ENCODE measurements at regions not wholly inside any gene's neighbourhood (a gene's known extent, or its start where the extent isn't known, plus 50 kb on each side); places are given as distances from the start of the nearest gene placed in this dataset.

GRCh38 chr10:124198871-124199270 lies 105.5 kb upstream of the CHST15 start:
- peaks cover 0 to 10% of the 10 kb centered on the region in 2 experiments for H3K27me3 ChIP-seq (replicated peaks in 1 of 2; ENCODE audit: control insufficient read depth in 2 of 2, extremely low read depth in 1 of 2, insufficient read depth in 2 of 2, low read length in 1 of 2)
- no peak for DNase-seq
- no peak overlapping the region for H3K27ac Mint-ChIP-seq
- ChIA-PET CTCF (no interaction called here), POLR2A (no interaction called here)
- H3K36me3 Mint-ChIP-seq: no peaks in the 10 kb centered on the region
- no peak overlapping the region for H3K4me3 Mint-ChIP-seq
- peaks cover 0 to 3% (median 0%) of the 10 kb centered on the region in 3 donors for H3K9me3 Mint-ChIP-seq
- no peaks in the 10 kb centered on the region for H3K4me1 Mint-ChIP-seq
- no peaks in the 10 kb centered on the region for H3K4me1 ChIP-seq (ENCODE audit: control insufficient read depth in 1 of 2, extremely low read depth in 1 of 2, insufficient read depth in 2 of 2, low read length in 2 of 2)
- H3K4me3 ChIP-seq (ENCODE audit: control insufficient read depth in 1 of 2, extremely low read depth in 1 of 2, low read length in 1 of 2): no peak overlapping the region
- WGBS (ENCODE audit: insufficient coverage): no CpG with 5 or more reads among the region's 2 CpGs
- no peaks in the 10 kb centered on the region for H3K9me3 ChIP-seq
- no peak for ATAC-seq (replicated peaks in 1 of 4)
- H3K36me3 ChIP-seq (ENCODE audit: control insufficient read depth in 2 of 2, extremely low read depth in 1 of 2, insufficient read depth in 1 of 2, low read length in 1 of 2): no peaks in the 10 kb centered on the region
- H3K27me3 Mint-ChIP-seq: peaks cover 12 to 13% of the 10 kb centered on the region in 2 donors
- H3K27ac ChIP-seq (ENCODE audit: low read length): no peak overlapping the region

GRCh38 chr10:124198125-124198501 lies 104.7 kb upstream of the CHST15 start:
- POLR2A ChIA-PET: no interaction called here
- Histone ChIP-seq H3K4me3 (ENCODE audit: control insufficient read depth in 1 of 2, extremely low read depth in 1 of 2, low read length in 1 of 2) (no peak overlapping the region), H3K4me1 (ENCODE audit: control insufficient read depth in 1 of 2, extremely low read depth in 1 of 2, insufficient read depth in 2 of 2, low read length in 2 of 2) (no peaks in the 10 kb centered on the region), H3K36me3 (ENCODE audit: control insufficient read depth in 2 of 2, extremely low read depth in 1 of 2, insufficient read depth in 1 of 2, low read length in 1 of 2) (no peaks in the 10 kb centered on the region), H3K27ac (ENCODE audit: low read length) (no peak overlapping the region), H3K27me3 (replicated peaks in 1 of 2; ENCODE audit: control insufficient read depth in 2 of 2, extremely low read depth in 1 of 2, insufficient read depth in 2 of 2, low read length in 1 of 2) (peaks cover 0 to 15% of the 10 kb centered on the region in 2 experiments), H3K9me3 (no peaks in the 10 kb centered on the region)
- Mint-ChIP-seq H3K27me3 (peaks cover 12 to 14% of the 10 kb centered on the region in 2 donors), H3K4me1 (no peaks in the 10 kb centered on the region), H3K4me3 (no peak overlapping the region), H3K9me3 (peaks cover 0 to 3% (median 0%) of the 10 kb centered on the region in 3 donors), H3K36me3 (no peaks in the 10 kb centered on the region), H3K27ac (no peak overlapping the region)
- ATAC-seq (replicated peaks in 1 of 4): no peak
- CTCF ChIA-PET: no interaction called here
- no CpG with 5 or more reads among the region's 5 CpGs for WGBS (ENCODE audit: insufficient coverage)
- DNase-seq: no peak

- Mint-ChIP-seq H3K27ac (no peak overlapping the region), H3K4me1 (no peaks in the 10 kb centered on the region), H3K4me3 (no peak overlapping the region), H3K9me3 (peaks cover 0 to 3% (median 0%) of the 10 kb centered on the region in 3 donors), H3K36me3 (no peaks in the 10 kb centered on the region), H3K27me3 (peaks cover 14 to 19% of the 10 kb centered on the region in 2 donors)
- ChIA-PET POLR2A (no interaction called here), CTCF (no interaction called here)
- H3K4me3 ChIP-seq (ENCODE audit: control insufficient read depth in 1 of 2, extremely low read depth in 1 of 2, low read length in 1 of 2): no peak overlapping the region
- DNase-seq (no peak), ATAC-seq (replicated peaks in 1 of 4) (no peak)
- H3K36me3 ChIP-seq (ENCODE audit: control insufficient read depth in 2 of 2, extremely low read depth in 1 of 2, insufficient read depth in 1 of 2, low read length in 1 of 2): no peaks in the 10 kb centered on the region
- H3K9me3 ChIP-seq: no peaks in the 10 kb centered on the region
- H3K27ac ChIP-seq (ENCODE audit: low read length): no peak overlapping the region
- WGBS (ENCODE audit: insufficient coverage): 91% methylated on average over 19 of the region's 25 CpGs
- H3K27me3 ChIP-seq (replicated peaks in 1 of 2; ENCODE audit: control insufficient read depth in 2 of 2, extremely low read depth in 1 of 2, insufficient read depth in 2 of 2, low read length in 1 of 2): peaks cover 0 to 19% of the 10 kb centered on the region in 2 experiments
- H3K4me1 ChIP-seq (ENCODE audit: control insufficient read depth in 1 of 2, extremely low read depth in 1 of 2, insufficient read depth in 2 of 2, low read length in 2 of 2): no peaks in the 10 kb centered on the region
These were observed 104.2 kb upstream of the CHST15 start for GRCh38 chr10:124197371-124198124.

DNA sequence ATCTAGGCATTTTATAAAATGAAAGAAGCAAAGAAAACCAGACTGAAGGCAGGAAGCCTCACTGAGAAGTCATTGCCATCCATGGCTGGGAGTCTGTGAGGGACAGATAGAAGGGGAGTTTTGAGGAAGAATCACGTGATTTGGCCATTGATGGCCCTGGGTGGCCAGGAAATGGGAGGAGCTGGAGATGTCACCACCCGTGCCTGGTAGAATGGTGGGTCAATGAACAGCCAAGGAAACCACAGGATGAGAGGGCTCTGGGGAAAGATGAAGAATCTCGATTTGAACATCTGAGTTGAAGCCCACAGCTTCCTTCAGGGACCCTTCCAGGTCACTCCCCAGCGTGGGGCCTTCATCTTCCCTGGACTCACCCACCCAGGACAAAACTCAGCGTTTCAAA lies 103.3 kb upstream of the CHST15 start:
- DNase-seq: no peak
- H3K27ac ChIP-seq (ENCODE audit: low read length): no peak overlapping the region
- H3K27me3 ChIP-seq (replicated peaks in 1 of 2; ENCODE audit: control insufficient read depth in 2 of 2, extremely low read depth in 1 of 2, insufficient read depth in 2 of 2, low read length in 1 of 2): peaks cover 0 to 19% of the 10 kb centered on the region in 2 experiments
- H3K36me3 ChIP-seq (ENCODE audit: control insufficient read depth in 2 of 2, extremely low read depth in 1 of 2, insufficient read depth in 1 of 2, low read length in 1 of 2): no peaks in the 10 kb centered on the region
- ATAC-seq (replicated peaks in 1 of 4): no peak
- H3K9me3 ChIP-seq: no peaks in the 10 kb centered on the region
- no peaks in the 10 kb centered on the region for H3K4me1 Mint-ChIP-seq
- no peak overlapping the region for H3K4me3 Mint-ChIP-seq
- CTCF ChIA-PET: no interaction called here
- 31% methylated on average over 4 of the region's 5 CpGs for WGBS (ENCODE audit: insufficient coverage)
- H3K4me3 ChIP-seq (ENCODE audit: control insufficient read depth in 1 of 2, extremely low read depth in 1 of 2, low read length in 1 of 2): no peak overlapping the region
- H3K4me1 ChIP-seq (ENCODE audit: control insufficient read depth in 1 of 2, extremely low read depth in 1 of 2, insufficient read depth in 2 of 2, low read length in 2 of 2): no peaks in the 10 kb centered on the region
- no peaks in the 10 kb centered on the region for H3K36me3 Mint-ChIP-seq
- POLR2A ChIA-PET: no interaction called here
- H3K27ac Mint-ChIP-seq: no peak overlapping the region
- H3K27me3 Mint-ChIP-seq: peaks cover 20 to 27% of the 10 kb centered on the region in 2 donors
- H3K9me3 Mint-ChIP-seq: no peaks in the 10 kb centered on the region

DNA sequence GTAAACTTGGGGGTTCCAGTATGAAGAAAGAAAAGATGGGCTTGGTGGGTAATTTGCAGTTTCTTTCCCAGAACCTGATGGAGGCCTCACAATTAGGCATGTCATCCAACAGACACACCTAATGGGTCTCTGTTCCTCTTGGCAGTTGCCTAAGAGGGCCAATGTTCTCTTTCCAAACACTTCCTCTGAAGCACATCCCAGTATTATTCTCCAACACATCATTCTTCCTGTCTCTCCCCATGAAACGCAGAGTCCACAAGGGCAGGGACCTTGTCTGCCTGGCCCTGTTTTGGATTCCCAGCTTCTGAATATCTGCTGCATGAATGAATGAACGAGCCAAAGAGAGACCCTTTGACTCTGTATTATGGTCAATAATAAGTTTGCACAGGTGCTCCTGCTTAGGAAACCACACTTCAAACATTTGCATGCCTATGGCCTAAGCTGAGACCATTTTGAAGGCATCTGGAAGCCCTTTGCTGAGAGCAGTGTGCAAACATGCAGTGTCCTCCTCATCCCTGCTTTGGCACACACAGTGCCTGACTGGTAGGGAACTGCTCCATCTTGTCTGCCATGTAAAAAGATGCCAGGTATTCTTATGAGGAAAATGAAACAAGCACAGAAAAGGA lies 100.9 kb upstream of the CHST15 start:
- no peaks in the 10 kb centered on the region for H3K36me3 Mint-ChIP-seq
- no peaks in the 10 kb centered on the region for H3K4me1 ChIP-seq (ENCODE audit: control insufficient read depth in 1 of 2, extremely low read depth in 1 of 2, insufficient read depth in 2 of 2, low read length in 2 of 2)
- H3K4me3 ChIP-seq (ENCODE audit: control insufficient read depth in 1 of 2, extremely low read depth in 1 of 2, low read length in 1 of 2): no peak overlapping the region
- ATAC-seq (replicated peaks in 1 of 4) (no peak), DNase-seq (no peak)
- H3K27me3 ChIP-seq (replicated peaks in 1 of 2; ENCODE audit: control insufficient read depth in 2 of 2, extremely low read depth in 1 of 2, insufficient read depth in 2 of 2, low read length in 1 of 2): peaks cover 0 to 17% of the 10 kb centered on the region in 2 experiments
- no peaks in the 10 kb centered on the region for H3K4me1 Mint-ChIP-seq
- H3K4me3 Mint-ChIP-seq: no peak overlapping the region
- H3K27me3 Mint-ChIP-seq: peaks cover 18 to 29% of the 10 kb centered on the region in 2 donors
- no peaks in the 10 kb centered on the region for H3K9me3 Mint-ChIP-seq
- H3K36me3 ChIP-seq (ENCODE audit: control insufficient read depth in 2 of 2, extremely low read depth in 1 of 2, insufficient read depth in 1 of 2, low read length in 1 of 2): no peaks in the 10 kb centered on the region
- ChIA-PET POLR2A (no interaction called here), CTCF (no interaction called here)
- no CpG with 5 or more reads among the region's 2 CpGs for WGBS (ENCODE audit: insufficient coverage)
- H3K27ac ChIP-seq (ENCODE audit: low read length): no peak overlapping the region
- H3K27ac Mint-ChIP-seq: no peak overlapping the region
- no peaks in the 10 kb centered on the region for H3K9me3 ChIP-seq

GRCh38 chr10:124193309-124193696 lies 99.9 kb upstream of the CHST15 start:
- POLR2A ChIA-PET: no interaction called here
- Mint-ChIP-seq H3K4me1 (no peaks in the 10 kb centered on the region), H3K27me3 (peaks cover 18 to 34% of the 10 kb centered on the region in 2 donors), H3K36me3 (no peaks in the 10 kb centered on the region), H3K4me3 (no peak overlapping the region), H3K27ac (no peak overlapping the region), H3K9me3 (no peaks in the 10 kb centered on the region)
- Histone ChIP-seq H3K27me3 (replicated peaks in 1 of 2; ENCODE audit: control insufficient read depth in 2 of 2, extremely low read depth in 1 of 2, insufficient read depth in 2 of 2, low read length in 1 of 2) (peaks cover 0 to 17% of the 10 kb centered on the region in 2 experiments), H3K4me1 (ENCODE audit: control insufficient read depth in 1 of 2, extremely low read depth in 1 of 2, insufficient read depth in 2 of 2, low read length in 2 of 2) (no peaks in the 10 kb centered on the region), H3K4me3 (ENCODE audit: control insufficient read depth in 1 of 2, extremely low read depth in 1 of 2, low read length in 1 of 2) (no peak overlapping the region), H3K27ac (ENCODE audit: low read length) (no peak overlapping the region), H3K9me3 (no peaks in the 10 kb centered on the region), H3K36me3 (ENCODE audit: control insufficient read depth in 2 of 2, extremely low read depth in 1 of 2, insufficient read depth in 1 of 2, low read length in 1 of 2) (no peaks in the 10 kb centered on the region)
- DNase-seq (no peak), ATAC-seq (replicated peaks in 1 of 4) (no peak)
- CTCF ChIA-PET: no interaction called here
- 94% methylated on average over 6 of the region's 8 CpGs for WGBS (ENCODE audit: insufficient coverage)

All from T-cell (primary cell).